ENCODE measurements at regions not wholly inside any gene's neighbourhood (a gene's known extent, or its start where the extent isn't known, plus 50 kb on each side); places are given as distances from the start of the nearest gene placed in this dataset.

- Histone ChIP-seq H3K36me3 (ENCODE audit: control insufficient read depth, insufficient read depth, low read length) (no peaks in the 10 kb centered on the region), H3K4me3 (ENCODE audit: low read depth, low read length) (no peak overlapping the region), H3K27ac (ENCODE audit: low read depth, low read length) (no peak overlapping the region), H3K4me1 (ENCODE audit: control insufficient read depth, insufficient read depth, low read length) (no peaks in the 10 kb centered on the region), H3K9me3 (ENCODE audit: control insufficient read depth, insufficient read depth, low read length) (no peaks in the 10 kb centered on the region), H3K27me3 (ENCODE audit: control insufficient read depth, insufficient read depth, low read length) (no peaks in the 10 kb centered on the region)
- no peak for DNase-seq (ENCODE audit: low read depth in 4 of 6, low spot score in 6 of 6)
Measured at GRCh38 chr18:68472701-68473295, 242.1 kb downstream of the TMX3 start.

- no peak for DNase-seq (ENCODE audit: low read depth in 4 of 6, low spot score in 6 of 6)
- no peaks in the 10 kb centered on the region for H3K4me1 ChIP-seq (ENCODE audit: control insufficient read depth, insufficient read depth, low read length)
- H3K36me3 ChIP-seq (ENCODE audit: control insufficient read depth, insufficient read depth, low read length) = no peaks in the 10 kb centered on the region
- no peaks in the 10 kb centered on the region for H3K27me3 ChIP-seq (ENCODE audit: control insufficient read depth, insufficient read depth, low read length)
- H3K9me3 ChIP-seq (ENCODE audit: control insufficient read depth, insufficient read depth, low read length) = no peaks in the 10 kb centered on the region
- H3K27ac ChIP-seq (ENCODE audit: low read depth, low read length) = no peak overlapping the region
- WGBS (ENCODE audit: insufficient coverage) = no CpG with 5 or more reads among the region's 2 CpGs
- no peak overlapping the region for H3K4me3 ChIP-seq (ENCODE audit: low read depth, low read length)
Measured at GRCh38 chr18:68469049-68469625, 245.8 kb downstream of the TMX3 start.

- Histone ChIP-seq H3K36me3 (ENCODE audit: control insufficient read depth, insufficient read depth, low read length) (no peaks in the 10 kb centered on the region), H3K4me3 (ENCODE audit: low read depth, low read length) (no peak overlapping the region), H3K27ac (ENCODE audit: low read depth, low read length) (no peak overlapping the region), H3K9me3 (ENCODE audit: control insufficient read depth, insufficient read depth, low read length) (peaks cover 3% of the 10 kb centered on the region), H3K4me1 (ENCODE audit: control insufficient read depth, insufficient read depth, low read length) (no peaks in the 10 kb centered on the region), H3K27me3 (ENCODE audit: control insufficient read depth, insufficient read depth, low read length) (no peaks in the 10 kb centered on the region)
- DNase-seq (ENCODE audit: low read depth in 4 of 6, low spot score in 6 of 6) = no peak
- 67% methylated on average over 1 of the region's 4 CpGs for WGBS (ENCODE audit: insufficient coverage)
Measured at GRCh38 chr18:68467957-68468356, 247.0 kb downstream of the TMX3 start.

GRCh38 chr18:68467329-68467728, 247.6 kb downstream of the TMX3 start:
- H3K9me3 ChIP-seq (ENCODE audit: control insufficient read depth, insufficient read depth, low read length) = peaks cover 3% of the 10 kb centered on the region
- H3K4me3 ChIP-seq (ENCODE audit: low read depth, low read length) = no peak overlapping the region
- no peaks in the 10 kb centered on the region for H3K4me1 ChIP-seq (ENCODE audit: control insufficient read depth, insufficient read depth, low read length)
- H3K36me3 ChIP-seq (ENCODE audit: control insufficient read depth, insufficient read depth, low read length) = no peaks in the 10 kb centered on the region
- DNase-seq (ENCODE audit: low read depth in 4 of 6, low spot score in 6 of 6) = no peak
- no peaks in the 10 kb centered on the region for H3K27me3 ChIP-seq (ENCODE audit: control insufficient read depth, insufficient read depth, low read length)
- no peak overlapping the region for H3K27ac ChIP-seq (ENCODE audit: low read depth, low read length)
- whole genome bisulfite sequencing (ENCODE audit: insufficient coverage) = no CpG with 5 or more reads among the region's 2 CpGs

- no peaks in the 10 kb centered on the region for H3K27me3 ChIP-seq (ENCODE audit: control insufficient read depth, insufficient read depth, low read length)
- no peak overlapping the region for H3K4me3 ChIP-seq (ENCODE audit: low read depth, low read length)
- H3K4me1 ChIP-seq (ENCODE audit: control insufficient read depth, insufficient read depth, low read length) = no peaks in the 10 kb centered on the region
- H3K36me3 ChIP-seq (ENCODE audit: control insufficient read depth, insufficient read depth, low read length) = no peaks in the 10 kb centered on the region
- H3K9me3 ChIP-seq (ENCODE audit: control insufficient read depth, insufficient read depth, low read length) = peaks cover 3% of the 10 kb centered on the region
- no peak for DNase-seq (ENCODE audit: low read depth in 4 of 6, low spot score in 6 of 6)
- WGBS (ENCODE audit: insufficient coverage) = 100% methylated on average over 1 of the region's 1 CpG
- H3K27ac ChIP-seq (ENCODE audit: low read depth, low read length) = no peak overlapping the region
Measured at GRCh38 chr18:68466672-68467071, 248.2 kb downstream of the TMX3 start.

GRCh38 chr18:68462766-68463165, 252.1 kb downstream of the TMX3 start:
- Histone ChIP-seq H3K4me1 (ENCODE audit: control insufficient read depth, insufficient read depth, low read length) (no peaks in the 10 kb centered on the region), H3K4me3 (ENCODE audit: low read depth, low read length) (no peak overlapping the region), H3K27ac (ENCODE audit: low read depth, low read length) (no peak overlapping the region), H3K9me3 (ENCODE audit: control insufficient read depth, insufficient read depth, low read length) (peaks cover 3% of the 10 kb centered on the region), H3K27me3 (ENCODE audit: control insufficient read depth, insufficient read depth, low read length) (no peaks in the 10 kb centered on the region), H3K36me3 (ENCODE audit: control insufficient read depth, insufficient read depth, low read length) (no peaks in the 10 kb centered on the region)
- no CpG with 5 or more reads among the region's 1 CpG for WGBS (ENCODE audit: insufficient coverage)
- DNase-seq (ENCODE audit: low read depth in 4 of 6, low spot score in 6 of 6) = no peak

- Histone ChIP-seq H3K4me3 (ENCODE audit: low read depth, low read length) (no peak overlapping the region), H3K27me3 (ENCODE audit: control insufficient read depth, insufficient read depth, low read length) (no peaks in the 10 kb centered on the region), H3K4me1 (ENCODE audit: control insufficient read depth, insufficient read depth, low read length) (no peaks in the 10 kb centered on the region), H3K36me3 (ENCODE audit: control insufficient read depth, insufficient read depth, low read length) (no peaks in the 10 kb centered on the region), H3K9me3 (ENCODE audit: control insufficient read depth, insufficient read depth, low read length) (peaks cover 3% of the 10 kb centered on the region), H3K27ac (ENCODE audit: low read depth, low read length) (no peak overlapping the region)
- DNase-seq (ENCODE audit: low read depth in 4 of 6, low spot score in 6 of 6) = peak in 1 of 6 donors; percentile 37
- WGBS (ENCODE audit: insufficient coverage) = no CpG with 5 or more reads among the region's 1 CpG
Measured at GRCh38 chr18:68462148-68462547, 252.8 kb downstream of the TMX3 start.

- peak in 1 of 6 donors; percentile 59 for DNase-seq (ENCODE audit: low read depth in 4 of 6, low spot score in 6 of 6)
- Histone ChIP-seq H3K9me3 (ENCODE audit: control insufficient read depth, insufficient read depth, low read length) (peaks cover 3% of the 10 kb centered on the region), H3K27me3 (ENCODE audit: control insufficient read depth, insufficient read depth, low read length) (no peaks in the 10 kb centered on the region), H3K36me3 (ENCODE audit: control insufficient read depth, insufficient read depth, low read length) (no peaks in the 10 kb centered on the region), H3K4me3 (ENCODE audit: low read depth, low read length) (no peak overlapping the region), H3K27ac (ENCODE audit: low read depth, low read length) (no peak overlapping the region), H3K4me1 (ENCODE audit: control insufficient read depth, insufficient read depth, low read length) (no peaks in the 10 kb centered on the region)
- no CpG with 5 or more reads among the region's 3 CpGs for WGBS (ENCODE audit: insufficient coverage)
Measured at GRCh38 chr18:68461481-68462018, 253.4 kb downstream of the TMX3 start.

- WGBS (ENCODE audit: insufficient coverage) = no CpG with 5 or more reads among the region's 12 CpGs
- no peak for DNase-seq (ENCODE audit: low read depth in 4 of 6, low spot score in 6 of 6)
- no peaks in the 10 kb centered on the region for H3K36me3 ChIP-seq (ENCODE audit: control insufficient read depth, insufficient read depth, low read length)
- H3K4me1 ChIP-seq (ENCODE audit: control insufficient read depth, insufficient read depth, low read length) = no peaks in the 10 kb centered on the region
- no peak overlapping the region for H3K4me3 ChIP-seq (ENCODE audit: low read depth, low read length)
- H3K27me3 ChIP-seq (ENCODE audit: control insufficient read depth, insufficient read depth, low read length) = no peaks in the 10 kb centered on the region
- peaks cover 3% of the 10 kb centered on the region for H3K9me3 ChIP-seq (ENCODE audit: control insufficient read depth, insufficient read depth, low read length)
- no peak overlapping the region for H3K27ac ChIP-seq (ENCODE audit: low read depth, low read length)
Measured at GRCh38 chr18:68459968-68460367, 254.9 kb downstream of the TMX3 start.

- Histone ChIP-seq H3K4me1 (ENCODE audit: control insufficient read depth, insufficient read depth, low read length) (no peaks in the 10 kb centered on the region), H3K4me3 (ENCODE audit: low read depth, low read length) (no peak overlapping the region), H3K27me3 (ENCODE audit: control insufficient read depth, insufficient read depth, low read length) (no peaks in the 10 kb centered on the region), H3K27ac (ENCODE audit: low read depth, low read length) (no peak overlapping the region), H3K36me3 (ENCODE audit: control insufficient read depth, insufficient read depth, low read length) (no peaks in the 10 kb centered on the region), H3K9me3 (ENCODE audit: control insufficient read depth, insufficient read depth, low read length) (peaks cover 1% of the 10 kb centered on the region)
- WGBS (ENCODE audit: insufficient coverage) = no CpG with 5 or more reads among the region's 4 CpGs
- DNase-seq (ENCODE audit: low read depth in 4 of 6, low spot score in 6 of 6) = no peak
Measured at GRCh38 chr18:68456985-68457384, 257.9 kb downstream of the TMX3 start.

Data from spinal cord (tissue), 9 donors.